Activated naive CD4-positive, alpha-beta T cell treated with anti-CD3 and anti-CD28 coated beads, Interleukin-2, amount 50 U/mL, for 72 hours (primary cell): ENCODE measurements at regions not wholly inside any gene's neighbourhood (a gene's known extent, or its start where the extent isn't known, plus 50 kb on each side); places are given as distances from the start of the nearest gene placed in this dataset.
"Not testable (repeated sequence)": the region's sequence is repeated elsewhere in the genome, so short reads cannot be mapped to it uniquely, and the experiment has no call there.

Source experiments
- ATAC-seq, 2 donors: fragments of 150-1000 bp; cut with Tn5 transposase; 2 replicates each; pipeline ENCODE4 v1.10.0; 2021; ENCODE audit warnings: mild to moderate bottlenecking in 2 of 2, moderate library complexity in 2 of 2
- DNase-seq, 2 donors: peaks; one replicate each; pipeline ENCODE4 v3.0.0; 2021 to 2022; ENCODE audit warnings: low spot score in 2 of 2
- H3K27ac Mint-ChIP-seq, 2 donors: one replicate each; pipeline ENCODE4 v1.8.0; 2022; ENCODE audit warnings: mild to moderate bottlenecking in 2 of 2, mixed read lengths in 2 of 2
- H3K36me3 Mint-ChIP-seq, 2 donors: one replicate each; pipeline ENCODE4 v1.8.0; 2022; ENCODE audit warnings: mixed read lengths in 2 of 2
- H3K9me3 Mint-ChIP-seq, 2 donors: one replicate each; pipeline ENCODE4 v1.8.0; 2022; ENCODE audit warnings: mixed read lengths in 2 of 2

- peaks cover 7 to 13% of the 10 kb centered on the region in 2 donors for H3K9me3 Mint-ChIP-seq
- ATAC-seq (no peak), DNase-seq (no peak)
- H3K27ac Mint-ChIP-seq, result no peak overlapping the region
- H3K36me3 Mint-ChIP-seq, result peaks cover 8 to 9% of the 10 kb centered on the region in 2 donors
Observed at GRCh38 chr1:182226618-182227017, 165.0 kb downstream of the GLUL start.

DNA sequence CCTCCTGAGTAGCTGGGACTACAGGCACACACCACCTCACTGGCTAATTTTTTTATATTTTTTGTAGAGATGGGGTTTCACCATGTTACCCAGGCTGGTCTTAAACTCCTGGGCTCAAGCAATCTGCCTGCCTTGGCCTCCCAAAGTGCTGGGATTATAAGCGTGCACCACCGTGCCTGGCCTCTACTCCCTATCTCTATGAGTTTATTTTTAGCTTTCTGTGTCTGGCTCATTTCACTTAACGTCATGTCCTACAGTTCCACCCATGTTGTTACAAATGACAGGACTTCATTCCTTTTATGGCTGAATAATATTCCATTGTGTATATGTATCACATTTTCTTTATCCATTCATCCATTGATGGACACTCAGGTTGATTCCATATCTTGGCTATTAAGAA is 164.2 kb upstream of the ZNF648 start:
- ATAC-seq, result not testable (repeated sequence)

DNA sequence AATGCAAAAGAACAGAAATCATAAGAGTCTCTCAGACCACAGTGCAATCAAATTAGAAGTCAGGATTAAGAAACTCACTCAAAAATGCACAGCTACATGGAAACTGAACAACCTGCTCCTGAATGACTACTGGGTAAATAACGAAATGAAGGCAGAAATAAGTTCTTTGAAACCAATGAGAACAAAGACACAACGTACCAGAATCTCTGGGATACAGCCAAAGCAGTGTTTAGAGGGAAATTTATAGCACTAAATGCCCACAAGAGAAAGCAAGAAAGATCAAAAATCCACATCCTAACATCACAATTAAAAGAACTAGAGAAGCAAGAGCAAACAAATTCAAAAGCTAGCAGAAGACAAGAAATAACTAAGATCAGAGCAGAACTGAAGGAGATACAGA is 160.5 kb upstream of the ZNF648 start:
- ATAC-seq, DNase-seq, H3K27ac Mint-ChIP-seq: not testable (repeated sequence)
- Mint-ChIP-seq H3K36me3 (peaks cover 18 to 27% of the 10 kb centered on the region in 2 donors), H3K9me3 (peaks cover 12 to 30% of the 10 kb centered on the region in 2 donors)

More for the DNA sequence above, 164.2 kb upstream of the ZNF648 start:
- peaks cover 11 to 14% of the 10 kb centered on the region in 2 donors for H3K36me3 Mint-ChIP-seq
- not testable (repeated sequence) for DNase-seq, H3K27ac Mint-ChIP-seq
- peaks cover 12 to 14% of the 10 kb centered on the region in 2 donors for H3K9me3 Mint-ChIP-seq

GRCh38 chr1:182221367-182221766 is 159.9 kb upstream of the ZNF648 start:
- ATAC-seq, H3K27ac Mint-ChIP-seq, DNase-seq: not testable (repeated sequence)
- H3K9me3 Mint-ChIP-seq, result peaks cover 12 to 33% of the 10 kb centered on the region in 2 donors
- peaks cover 18 to 27% of the 10 kb centered on the region in 2 donors for H3K36me3 Mint-ChIP-seq

DNA sequence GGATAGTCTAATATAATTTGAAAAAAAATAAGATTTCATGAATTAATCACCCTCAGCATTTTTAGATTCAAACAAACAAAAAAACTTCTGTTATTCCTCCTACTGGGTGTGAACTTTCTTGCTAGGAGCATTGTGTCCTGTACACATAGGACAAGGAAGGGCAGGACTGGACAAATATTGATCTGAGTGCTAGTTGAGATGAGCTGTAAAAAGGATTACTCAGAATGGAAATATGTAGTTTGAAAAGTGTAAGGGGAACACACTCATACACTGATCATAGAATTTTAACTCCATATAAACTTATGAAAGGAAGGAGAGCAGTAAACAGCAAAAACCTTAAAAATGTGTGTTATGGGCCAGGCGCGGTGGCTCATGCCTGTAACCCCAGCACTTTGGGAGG is 156.5 kb upstream of the ZNF648 start:
- Mint-ChIP-seq H3K36me3 (peaks cover 18 to 27% of the 10 kb centered on the region in 2 donors), H3K9me3 (peaks cover 12 to 32% of the 10 kb centered on the region in 2 donors), H3K27ac (no peak overlapping the region)
- peak in 1 of 2 donors; percentile 24 for ATAC-seq
- DNase-seq, result no peak

- H3K9me3 Mint-ChIP-seq, result peaks cover 10 to 34% of the 10 kb centered on the region in 2 donors
- ATAC-seq (no peak), DNase-seq (no peak)
- peaks cover 15 to 23% of the 10 kb centered on the region in 2 donors for H3K36me3 Mint-ChIP-seq
- no peak overlapping the region for H3K27ac Mint-ChIP-seq
Observed at GRCh38 chr1:182217071-182217470, 155.6 kb upstream of the ZNF648 start.

GRCh38 chr1:182215764-182216163 is 154.3 kb upstream of the ZNF648 start:
- no peak for DNase-seq
- no peak overlapping the region for H3K27ac Mint-ChIP-seq
- H3K36me3 Mint-ChIP-seq, result peaks cover 4 to 16% of the 10 kb centered on the region in 2 donors
- no peak for ATAC-seq
- H3K9me3 Mint-ChIP-seq, result peaks cover 0 to 29% of the 10 kb centered on the region in 2 donors

GRCh38 chr1:182213163-182213562 is 151.7 kb upstream of the ZNF648 start:
- Mint-ChIP-seq H3K27ac (no peak overlapping the region), H3K36me3 (peaks cover 0 to 5% of the 10 kb centered on the region in 2 donors), H3K9me3 (peaks cover 0 to 16% of the 10 kb centered on the region in 2 donors)
- DNase-seq (no peak), ATAC-seq (no peak)

- Mint-ChIP-seq H3K36me3 (no peaks in the 10 kb centered on the region), H3K9me3 (peaks cover 0 to 9% of the 10 kb centered on the region in 2 donors), H3K27ac (no peak overlapping the region)
- DNase-seq, result no peak
- ATAC-seq, result no peak
Observed at GRCh38 chr1:182211386-182211785, 149.9 kb upstream of the ZNF648 start.

- DNase-seq, result no peak
- H3K27ac Mint-ChIP-seq, result no peak overlapping the region
- ATAC-seq, result no peak
- peaks cover 0 to 9% of the 10 kb centered on the region in 2 donors for H3K9me3 Mint-ChIP-seq
- no peaks in the 10 kb centered on the region for H3K36me3 Mint-ChIP-seq
Observed at GRCh38 chr1:182210417-182210816, 148.9 kb upstream of the ZNF648 start.

DNA sequence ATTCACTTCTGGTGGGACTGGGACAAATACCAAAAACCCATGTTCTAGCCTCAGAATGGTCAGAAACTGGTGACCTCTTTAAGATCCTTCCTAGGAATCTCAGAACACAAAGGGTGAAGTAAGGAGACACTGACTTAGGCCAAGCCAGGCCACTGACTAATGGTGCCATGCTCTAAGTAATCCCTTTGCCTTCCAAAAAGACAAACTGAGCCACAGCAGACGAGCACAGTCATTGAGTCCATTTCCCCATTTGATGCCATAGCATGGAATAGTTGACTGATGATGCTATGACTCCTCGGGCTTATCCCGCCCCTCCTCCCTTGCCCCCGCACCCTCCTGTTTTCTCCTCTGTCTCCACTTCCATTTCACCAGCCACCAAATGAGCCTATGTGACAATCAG is 145.8 kb upstream of the ZNF648 start:
- DNase-seq, result no peak
- Mint-ChIP-seq H3K9me3 (no peaks in the 10 kb centered on the region), H3K27ac (no peak overlapping the region), H3K36me3 (no peaks in the 10 kb centered on the region)
- ATAC-seq, result no peak

GRCh38 chr1:182206626-182207239 is 145.2 kb upstream of the ZNF648 start:
- H3K27ac Mint-ChIP-seq, result peak overlapping the region in 1 of 2 donors; percentile 67
- ATAC-seq (no peak), DNase-seq (no peak)
- no peaks in the 10 kb centered on the region for H3K9me3 Mint-ChIP-seq
- no peaks in the 10 kb centered on the region for H3K36me3 Mint-ChIP-seq

DNA sequence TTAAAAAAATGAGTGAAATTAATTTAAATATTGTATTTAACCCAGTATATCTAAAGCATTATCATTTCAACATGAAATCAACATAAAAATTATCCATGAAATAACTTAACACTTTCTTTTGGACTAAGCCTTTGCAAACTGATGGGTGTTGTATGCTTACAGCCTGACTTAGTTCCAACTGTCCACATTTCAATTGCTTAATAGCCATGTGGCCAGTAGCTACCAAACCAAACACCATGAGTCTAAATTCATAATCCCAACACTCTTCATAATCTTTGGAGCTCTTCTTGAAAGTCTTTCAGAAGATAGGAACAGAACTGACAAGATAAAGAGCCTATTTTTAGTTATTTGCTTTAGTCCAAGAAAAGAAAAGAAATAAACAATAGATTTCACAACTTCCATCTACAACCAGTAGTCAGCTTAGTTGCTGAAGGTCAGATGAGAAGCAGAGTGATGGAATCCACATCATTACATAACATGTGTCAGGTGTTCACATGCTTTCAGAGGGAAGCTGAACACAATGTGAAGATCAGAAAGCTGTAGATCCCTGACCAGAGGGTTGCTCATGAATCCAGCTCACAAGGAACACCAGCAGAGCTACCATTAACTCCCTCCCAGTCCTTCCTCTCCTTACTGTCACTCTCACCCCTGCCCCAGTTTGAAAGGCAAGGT is 144.0 kb upstream of the ZNF648 start:
- no peak for ATAC-seq
- no peaks in the 10 kb centered on the region for H3K36me3 Mint-ChIP-seq
- no peak for DNase-seq
- no peak overlapping the region for H3K27ac Mint-ChIP-seq
- H3K9me3 Mint-ChIP-seq, result no peaks in the 10 kb centered on the region

GRCh38 chr1:182203191-182203875 is 141.8 kb upstream of the ZNF648 start:
- Mint-ChIP-seq H3K27ac (no peak overlapping the region), H3K9me3 (peaks cover 0 to 5% of the 10 kb centered on the region in 2 donors), H3K36me3 (no peaks in the 10 kb centered on the region)
- no peak for ATAC-seq
- DNase-seq, result no peak

DNA sequence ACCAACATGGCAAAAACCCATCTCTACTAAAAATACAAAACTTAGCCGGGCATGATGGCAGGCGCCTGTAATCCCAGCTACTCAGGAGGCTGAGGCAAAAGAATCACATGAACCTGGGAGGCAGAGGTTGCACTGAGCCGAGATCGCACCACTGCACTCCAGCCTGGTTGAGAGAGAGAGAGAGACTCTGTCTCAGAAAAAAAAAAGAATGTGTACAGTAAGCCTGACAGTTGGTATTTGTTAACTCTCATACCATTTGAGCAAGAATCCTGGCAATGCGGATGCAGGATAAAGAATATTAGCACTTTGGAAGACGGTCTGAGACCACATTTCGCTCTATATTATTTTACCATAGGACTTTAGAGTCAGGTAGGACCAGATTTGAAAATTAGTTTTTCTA is 140.0 kb upstream of the ZNF648 start:
- not testable (repeated sequence) for DNase-seq, H3K36me3 Mint-ChIP-seq, ATAC-seq, H3K9me3 Mint-ChIP-seq, H3K27ac Mint-ChIP-seq

DNA sequence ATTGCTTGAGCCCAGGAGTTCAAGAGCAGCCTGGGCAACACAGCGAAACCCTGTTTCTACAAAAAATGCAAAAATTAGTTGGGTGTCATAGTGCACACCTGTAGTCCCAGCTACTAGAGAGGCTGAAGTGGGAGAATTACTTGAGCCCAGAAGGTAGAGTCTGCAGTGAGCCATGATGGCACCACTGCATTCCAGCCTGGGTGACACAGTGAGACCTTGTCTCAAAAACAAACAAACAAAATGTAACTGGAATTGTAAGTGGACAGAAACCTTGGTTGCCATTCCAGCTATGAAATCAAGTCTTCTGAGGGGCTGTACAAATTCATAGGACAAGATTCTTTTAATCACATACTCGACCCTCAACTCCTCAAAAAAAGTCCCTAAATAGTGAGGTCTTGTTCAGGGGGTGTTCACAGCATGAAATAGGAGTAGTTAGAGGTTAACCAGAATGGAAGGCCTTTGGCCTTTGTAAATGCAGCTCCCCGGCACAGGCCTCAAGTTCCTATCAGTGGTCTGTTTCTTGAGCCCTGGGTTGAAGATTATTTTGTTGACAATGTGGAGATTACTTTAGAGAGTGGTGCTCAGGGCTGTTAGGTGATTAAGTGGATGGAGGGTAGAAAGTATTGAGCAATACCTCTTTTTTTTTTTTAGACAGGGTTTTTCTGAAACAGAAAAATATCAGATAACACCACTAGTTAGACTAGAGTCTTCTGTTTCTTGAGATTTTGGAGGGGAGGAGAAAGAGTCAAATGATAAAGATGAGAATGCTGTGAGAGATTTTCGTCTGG is 138.7 kb upstream of the ZNF648 start:
- ATAC-seq (no peak), DNase-seq (no peak)
- Mint-ChIP-seq H3K9me3 (peaks cover 0 to 5% of the 10 kb centered on the region in 2 donors), H3K27ac (no peak overlapping the region), H3K36me3 (no peaks in the 10 kb centered on the region)
